ENCODE measurements at regions not wholly inside any gene's neighbourhood (a gene's known extent, or its start where the extent isn't known, plus 50 kb on each side); places are given as distances from the start of the nearest gene placed in this dataset.

DNA sequence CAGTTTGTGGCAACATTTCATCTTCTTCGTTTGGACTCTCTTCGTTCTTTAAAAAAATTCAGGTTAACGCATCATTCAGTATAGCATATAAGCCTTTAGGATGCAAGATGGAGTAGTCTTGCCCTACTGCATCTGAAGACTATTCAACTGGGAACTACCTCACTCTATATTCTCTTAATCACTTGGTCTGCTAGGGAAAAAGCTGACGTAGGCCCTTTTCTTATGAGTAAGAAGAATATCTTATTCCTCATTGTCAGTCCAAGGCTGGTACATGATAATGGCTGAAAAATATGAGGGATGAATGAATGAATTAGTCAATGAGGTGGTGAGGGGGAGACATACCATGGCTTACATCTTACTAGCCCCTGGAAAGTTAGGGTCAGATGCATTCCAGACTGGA is 294.2 kb downstream of the GPATCH2 start:
- no peak overlapping the region for H3K4me3 ChIP-seq (ENCODE audit: low read length)
- TF ChIP-seq ZNF274 (IDR thresholded peaks at IDR 0.05; ENCODE audit: low read depth, low read length), result no peak

DNA sequence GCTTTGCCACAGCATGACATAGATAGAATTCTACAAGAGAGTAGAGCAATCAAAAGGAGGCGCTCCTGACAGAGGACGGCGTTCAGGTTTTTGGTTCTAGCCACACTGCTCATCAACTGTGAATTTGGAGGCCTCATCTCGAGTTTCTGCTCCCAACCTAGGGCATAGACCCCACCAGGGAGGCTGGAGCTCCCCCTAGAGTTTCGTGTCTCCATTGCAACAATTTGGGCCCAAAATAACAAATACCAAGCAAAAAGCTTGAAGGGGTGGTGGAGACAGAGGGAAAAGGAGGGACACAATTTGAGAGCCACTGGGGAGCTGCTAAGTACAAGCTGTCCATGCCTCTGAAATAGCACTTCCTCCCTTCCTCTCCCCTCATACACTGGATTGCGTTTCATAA is 297.0 kb downstream of the GPATCH2 start:
- H3K4me3 ChIP-seq (ENCODE audit: low read length), result no peak overlapping the region
- no peak for TF ChIP-seq ZNF274 (IDR thresholded peaks at IDR 0.05; ENCODE audit: low read depth, low read length)

DNA sequence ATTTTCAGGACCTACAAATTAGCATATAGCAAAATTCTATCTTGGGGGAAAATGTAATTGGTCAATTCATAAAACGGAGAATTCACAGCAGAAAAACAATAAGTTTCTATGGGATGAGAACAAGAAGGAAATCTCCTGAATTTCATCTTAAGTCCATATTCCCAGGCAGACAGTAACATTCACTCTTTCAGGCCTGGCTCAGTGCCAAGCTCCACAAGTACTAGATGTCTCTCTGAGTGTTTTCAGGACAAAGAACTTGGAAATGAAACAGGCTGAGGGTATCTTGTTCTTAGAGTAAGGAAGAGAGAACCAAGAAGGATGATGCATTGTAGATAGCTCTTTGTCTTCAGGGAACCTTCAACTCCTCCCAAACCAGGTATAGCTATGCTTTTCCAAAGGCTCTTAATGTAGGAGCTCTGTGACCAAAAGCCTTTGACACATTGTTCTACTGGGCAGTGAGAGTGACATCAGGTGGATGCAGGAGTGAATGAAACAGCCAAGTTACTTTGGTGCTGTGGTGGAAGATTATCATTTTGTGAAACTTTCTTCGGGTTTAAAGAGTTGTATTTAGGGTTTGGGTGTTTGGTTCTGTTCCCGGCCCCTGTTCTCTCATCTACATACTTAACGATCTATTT is 298.3 kb downstream of the GPATCH2 start:
- no peak for TF ChIP-seq ZNF274 (IDR thresholded peaks at IDR 0.05; ENCODE audit: low read depth, low read length)
- no peak overlapping the region for H3K4me3 ChIP-seq (ENCODE audit: low read length)

DNA sequence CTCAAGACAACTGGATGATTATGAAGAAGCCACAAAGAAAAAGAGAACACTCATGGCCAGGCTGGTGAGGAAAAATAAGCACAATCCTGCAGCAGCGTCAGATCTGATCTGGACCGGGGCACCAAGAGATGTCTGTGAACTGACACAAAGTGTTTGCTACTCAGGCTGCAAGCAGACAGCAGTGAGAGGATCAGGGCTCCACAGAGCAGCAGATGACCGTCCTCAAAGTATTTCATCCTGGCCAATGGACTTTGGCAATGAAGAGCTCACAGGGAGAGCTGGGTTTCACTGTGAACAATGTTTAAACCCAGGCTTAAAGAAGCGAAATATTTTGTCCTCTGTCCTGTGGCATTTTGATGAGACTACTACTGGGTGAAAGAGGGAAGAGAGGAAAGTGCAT is 299.2 kb downstream of the GPATCH2 start:
- TF ChIP-seq ZNF274 (IDR thresholded peaks at IDR 0.05; ENCODE audit: low read depth, low read length), result no peak
- H3K4me3 ChIP-seq (ENCODE audit: low read length), result no peak overlapping the region

DNA sequence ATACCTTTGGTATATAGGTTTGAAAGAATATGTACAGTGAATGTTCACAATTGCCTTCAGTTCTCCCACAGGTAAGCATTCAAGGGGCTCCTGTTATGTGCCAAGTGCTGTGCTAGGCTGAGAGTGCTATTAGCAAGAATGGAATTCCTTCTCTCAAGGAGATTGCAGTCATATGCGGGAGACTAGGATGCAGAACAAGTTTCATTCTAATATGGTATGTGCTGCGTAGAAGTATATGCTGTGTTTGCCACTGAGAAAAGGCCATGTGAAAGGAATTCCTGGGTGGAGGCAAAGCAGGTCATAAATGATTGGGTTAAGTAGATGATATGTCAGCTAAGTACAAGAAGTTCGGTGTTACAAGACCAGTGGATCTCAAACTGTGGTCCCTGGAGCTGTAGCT is 303.0 kb downstream of the GPATCH2 start:
- TF ChIP-seq ZNF274 (IDR thresholded peaks at IDR 0.05; ENCODE audit: low read depth, low read length), result no peak
- no peak overlapping the region for H3K4me3 ChIP-seq (ENCODE audit: low read length)

DNA sequence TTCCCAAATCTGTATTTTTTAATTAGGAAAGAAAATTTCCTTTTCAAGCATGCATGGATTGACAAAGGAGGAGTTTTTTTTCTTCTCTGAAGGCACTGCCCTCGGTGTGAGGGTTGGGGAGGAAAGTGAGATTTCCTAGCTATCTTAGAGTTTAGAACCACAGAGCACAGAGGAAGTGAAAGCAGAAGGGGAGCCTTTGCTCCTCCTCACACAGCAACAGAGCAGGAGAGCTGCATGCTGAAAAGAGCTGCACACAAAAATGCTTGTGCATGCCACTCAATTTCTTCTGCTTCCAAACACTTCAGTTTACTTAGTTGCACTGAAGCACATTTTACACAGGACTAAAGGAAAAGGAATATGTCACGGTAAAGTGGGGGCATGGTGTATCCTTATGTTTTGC is 308.1 kb downstream of the GPATCH2 start:
- TF ChIP-seq ZNF274 (IDR thresholded peaks at IDR 0.05; ENCODE audit: low read depth, low read length), result no peak
- H3K4me3 ChIP-seq (ENCODE audit: low read length), result no peak overlapping the region

DNA sequence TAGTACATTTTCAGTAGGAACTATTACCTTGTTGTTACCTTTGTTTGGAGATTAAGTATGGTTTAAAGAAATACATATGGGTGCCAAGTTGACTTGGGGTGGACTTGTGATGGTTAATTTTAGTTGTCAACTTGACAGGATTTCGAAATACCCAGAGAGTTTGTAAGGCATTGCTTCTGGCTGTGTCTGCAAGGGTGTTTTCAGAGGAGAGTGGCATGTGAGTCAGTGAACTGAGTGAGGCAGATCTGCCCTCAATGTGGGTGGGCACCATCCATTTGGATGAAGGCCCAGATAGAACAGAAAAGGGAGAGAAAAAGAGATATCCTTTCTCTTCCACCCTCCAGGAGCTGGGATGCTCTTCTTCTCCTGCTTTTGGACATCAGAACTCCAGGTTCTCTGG is 315.5 kb downstream of the GPATCH2 start:
- no peak overlapping the region for H3K4me3 ChIP-seq (ENCODE audit: low read length)
- TF ChIP-seq ZNF274 (IDR thresholded peaks at IDR 0.05; ENCODE audit: low read depth, low read length), result no peak

DNA sequence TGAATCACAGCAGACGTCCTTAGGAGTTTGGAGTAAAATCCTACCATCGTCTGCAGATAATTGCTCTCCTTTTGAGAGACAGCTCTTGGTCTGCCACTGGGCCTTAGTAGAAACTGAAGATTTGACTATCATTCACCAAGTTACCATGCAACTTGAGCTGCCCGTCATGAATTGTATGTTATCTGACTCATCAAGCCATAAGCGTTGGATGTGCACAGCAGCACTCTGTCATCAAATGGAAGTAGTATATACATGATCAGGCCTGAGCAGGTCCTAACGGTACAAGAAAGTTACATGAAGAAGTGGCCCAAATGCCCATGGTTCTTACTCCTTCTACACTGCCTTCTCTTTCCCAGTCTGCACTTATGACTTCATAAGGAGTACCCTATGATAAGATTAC is 317.8 kb downstream of the GPATCH2 start:
- TF ChIP-seq ZNF274 (IDR thresholded peaks at IDR 0.05; ENCODE audit: low read depth, low read length), result no peak
- H3K4me3 ChIP-seq (ENCODE audit: low read length), result no peak overlapping the region

DNA sequence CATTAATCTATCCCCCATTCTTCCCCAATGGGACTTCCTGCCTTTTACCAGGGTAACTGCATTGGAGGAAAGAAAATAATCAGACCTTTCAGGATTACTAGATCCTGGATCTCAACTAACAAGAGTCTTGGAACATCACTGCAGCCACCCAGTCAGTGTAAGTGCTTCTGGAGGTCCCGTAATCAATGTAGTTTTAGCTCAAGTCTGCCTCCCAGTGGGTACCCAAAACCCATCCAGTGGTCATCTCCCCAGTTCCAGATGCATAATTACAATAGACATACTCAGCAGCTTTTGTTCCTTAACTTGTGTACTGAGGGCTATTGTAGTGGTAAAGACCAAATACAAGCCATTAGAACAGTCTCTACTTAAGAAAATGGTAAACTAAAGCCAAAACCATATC is 319.1 kb downstream of the GPATCH2 start:
- TF ChIP-seq ZNF274 (IDR thresholded peaks at IDR 0.05; ENCODE audit: low read depth, low read length), result no peak

DNA sequence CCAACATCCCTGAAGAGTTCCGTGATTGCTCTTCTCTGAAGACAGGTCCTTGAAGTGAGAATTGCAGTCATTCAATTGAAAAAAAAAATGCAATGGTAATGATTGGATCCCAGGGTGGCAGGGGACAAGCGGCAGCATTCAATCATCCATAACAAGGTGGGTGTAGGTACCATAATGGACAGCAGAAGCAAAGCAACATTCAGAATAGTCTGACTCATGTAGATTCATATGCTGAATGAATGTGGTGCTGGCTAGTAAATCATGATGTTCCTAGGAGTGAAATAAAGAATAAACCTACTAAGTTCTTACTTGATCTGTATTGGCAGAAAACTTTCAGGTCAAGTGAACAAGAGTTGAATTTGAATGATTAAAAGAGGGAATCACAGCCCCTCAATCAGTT is 319.6 kb downstream of the GPATCH2 start:
- no peak overlapping the region for H3K4me3 ChIP-seq (ENCODE audit: low read length)
- TF ChIP-seq ZNF274 (IDR thresholded peaks at IDR 0.05; ENCODE audit: low read depth, low read length), result no peak

More for the DNA sequence above, 319.1 kb downstream of the GPATCH2 start:
- no peak overlapping the region for H3K4me3 ChIP-seq (ENCODE audit: low read length)

DNA sequence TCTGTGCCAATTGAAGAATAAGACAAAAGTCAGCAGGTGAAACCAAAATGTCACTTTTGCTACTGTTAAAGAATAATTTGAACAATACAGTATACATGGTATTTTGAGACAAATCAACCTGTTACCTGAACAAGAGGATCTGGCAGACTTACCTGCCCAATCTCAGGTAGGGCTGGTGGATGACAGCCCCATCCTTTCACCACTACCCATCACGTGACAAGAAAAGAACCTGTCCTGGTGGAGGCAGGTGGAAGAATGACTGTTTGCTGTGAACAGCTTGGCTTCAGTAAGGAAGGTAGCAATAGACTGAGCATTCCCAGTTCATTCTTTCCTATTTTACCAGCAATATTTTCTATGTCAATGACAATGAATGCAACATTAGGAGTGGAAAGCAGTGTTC is 349.6 kb downstream of the GPATCH2 start:
- H3K4me3 ChIP-seq (ENCODE audit: low read length), result no peak overlapping the region
- TF ChIP-seq ZNF274 (IDR thresholded peaks at IDR 0.05; ENCODE audit: low read depth, low read length), result no peak

DNA sequence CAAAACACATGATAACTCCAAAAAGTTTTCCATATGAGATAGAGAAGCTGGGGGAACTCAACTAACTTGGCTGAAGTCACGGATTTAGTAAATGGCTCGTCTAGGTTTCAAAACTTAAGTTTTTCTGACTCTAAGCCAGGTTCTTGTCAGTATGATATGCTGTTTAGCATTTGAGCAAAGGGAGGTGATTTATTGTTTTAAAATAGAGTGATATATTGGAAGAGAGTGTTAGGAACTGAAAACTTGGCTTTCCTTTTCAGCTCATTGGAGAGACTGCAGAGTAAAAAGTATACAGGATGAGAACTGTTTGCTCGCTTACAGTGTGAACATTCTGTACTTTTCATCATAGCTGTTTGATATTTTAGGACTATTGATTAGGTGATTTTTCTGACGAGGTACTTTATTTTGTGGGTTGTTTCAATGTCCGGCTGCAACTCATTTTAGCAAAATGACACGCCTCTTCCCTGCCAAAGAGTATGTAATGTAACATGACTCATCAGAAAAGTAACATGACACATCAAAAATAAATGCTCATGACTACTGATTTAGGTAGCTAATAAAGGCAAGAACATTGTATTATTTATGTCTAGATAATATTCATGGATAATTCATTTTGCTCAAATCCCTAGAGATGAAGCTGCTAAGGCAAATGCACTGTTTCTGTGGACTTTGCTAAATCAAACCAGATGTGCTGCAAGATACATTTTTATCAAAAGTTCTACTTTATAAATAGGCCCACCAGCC is 355.1 kb downstream of the GPATCH2 start:
- H3K4me3 ChIP-seq (ENCODE audit: low read length), result no peak overlapping the region
- TF ChIP-seq ZNF274 (IDR thresholded peaks at IDR 0.05; ENCODE audit: low read depth, low read length), result no peak

DNA sequence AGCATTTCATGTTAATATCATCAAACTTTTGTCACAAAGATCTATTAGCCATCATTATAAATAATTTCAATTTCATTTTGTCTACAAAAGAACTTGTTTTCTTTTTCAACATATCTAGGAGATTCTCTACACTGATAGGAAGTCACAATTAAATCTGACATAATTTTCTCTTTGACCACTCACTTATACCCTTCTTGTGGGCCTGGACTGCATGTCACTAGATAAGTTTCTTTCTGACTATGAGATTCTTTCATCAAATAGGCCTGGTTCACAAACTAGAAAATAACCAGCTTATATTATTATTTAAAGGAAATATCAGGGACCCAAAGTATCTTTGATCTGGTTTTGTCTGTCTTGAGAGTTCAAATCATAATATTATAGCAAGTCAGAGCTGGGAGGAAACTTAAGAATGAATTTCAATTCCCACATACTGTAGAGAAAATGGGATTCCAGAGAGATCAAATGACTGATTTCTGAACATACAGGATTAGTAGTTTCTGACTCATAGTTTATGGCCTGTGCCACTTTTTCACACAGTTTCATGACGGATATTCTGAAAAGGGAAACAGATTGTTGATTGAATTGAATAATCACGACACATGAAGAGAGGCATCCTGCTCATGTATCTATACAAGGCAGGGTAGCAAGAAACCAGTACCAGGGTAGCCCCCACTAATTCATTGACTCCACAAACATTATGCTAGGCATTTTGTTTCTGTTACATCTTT is 355.8 kb downstream of the GPATCH2 start:
- no peak for TF ChIP-seq ZNF274 (IDR thresholded peaks at IDR 0.05; ENCODE audit: low read depth, low read length)
- H3K4me3 ChIP-seq (ENCODE audit: low read length), result no peak overlapping the region

DNA sequence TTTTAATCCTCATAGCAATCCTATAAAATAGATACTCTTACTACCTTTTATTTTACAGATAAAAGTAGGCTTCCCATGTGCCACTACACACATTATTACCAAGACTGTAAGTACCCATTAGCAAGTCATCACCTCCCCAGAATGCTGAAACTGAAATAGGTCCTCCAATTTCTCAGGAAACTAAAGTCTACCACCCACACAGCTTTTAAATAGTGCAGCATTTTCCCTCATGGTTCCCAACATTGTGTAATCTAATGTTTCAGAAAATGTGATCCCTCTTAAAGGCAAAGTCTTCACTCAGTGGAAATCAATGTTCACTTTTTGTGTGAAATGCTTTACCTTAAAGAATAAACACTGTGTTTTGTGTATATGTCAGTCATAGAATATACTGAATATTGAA is 356.5 kb downstream of the GPATCH2 start:
- TF ChIP-seq ZNF274 (IDR thresholded peaks at IDR 0.05; ENCODE audit: low read depth, low read length), result no peak
- H3K4me3 ChIP-seq (ENCODE audit: low read length), result no peak overlapping the region

DNA sequence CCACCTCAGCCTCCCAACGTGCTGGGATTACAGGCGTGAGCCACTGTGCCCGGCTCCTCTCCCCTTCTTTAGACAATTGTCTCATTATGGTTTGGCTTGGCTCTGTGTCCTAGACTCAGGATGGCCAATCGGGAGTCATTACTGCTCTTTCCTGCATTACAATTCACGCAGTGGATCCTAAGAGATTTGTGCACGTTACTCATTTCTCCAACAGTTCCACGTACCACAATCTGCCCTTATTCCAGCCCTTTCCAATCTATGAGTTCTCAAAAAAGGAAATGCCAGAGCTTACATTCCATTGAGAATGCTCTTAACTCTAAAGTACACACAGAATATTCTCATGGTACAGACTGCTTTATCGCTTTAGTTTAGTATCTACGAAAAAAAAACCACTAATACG is 357.0 kb downstream of the GPATCH2 start:
- H3K4me3 ChIP-seq (ENCODE audit: low read length), result no peak overlapping the region
- TF ChIP-seq ZNF274 (IDR thresholded peaks at IDR 0.05; ENCODE audit: low read depth, low read length), result no peak
